NB4 (cell line): ENCODE measurements at regions not wholly inside any gene's neighbourhood (a gene's known extent, or its start where the extent isn't known, plus 50 kb on each side); places are given as distances from the start of the nearest gene placed in this dataset.

ENCODE experiments used
- POLR2A ChIP-seq: IDR thresholded peaks from 2 replicates; pipeline ENCODE4 v1.6.1; 2011; ENCODE audit warnings: mild to moderate bottlenecking; ENCODE audit not compliant: insufficient read length; ENCODE audit errors: extremely low read depth
- TF ChIP-seq, protein P1 (sequence below): IDR thresholded peaks from one replicate; pipeline ENCODE4 v1.5.1; 2012; ENCODE audit warnings: low read depth, low read length

DNA sequence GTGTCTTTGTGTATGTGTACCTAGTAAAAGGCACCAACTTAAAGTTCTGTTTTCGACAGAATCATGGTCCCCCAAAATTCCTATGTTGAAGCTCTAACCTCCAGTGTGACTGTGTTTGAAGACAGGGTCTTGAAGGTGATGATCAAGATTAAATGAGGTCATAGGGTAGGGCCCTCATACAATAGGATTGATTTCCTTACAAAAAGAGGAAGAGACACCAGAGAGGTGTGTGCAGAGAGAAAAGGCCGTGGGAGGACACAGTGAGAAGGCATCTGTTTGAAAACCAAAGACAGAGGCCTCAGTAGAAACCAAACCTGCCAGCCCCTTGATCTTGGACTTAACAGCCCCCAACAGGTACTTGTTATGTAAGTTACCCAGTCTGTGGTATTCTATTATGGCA, 52.0 kb upstream of the CORO2B start:
- TF ChIP-seq, protein P1, sequence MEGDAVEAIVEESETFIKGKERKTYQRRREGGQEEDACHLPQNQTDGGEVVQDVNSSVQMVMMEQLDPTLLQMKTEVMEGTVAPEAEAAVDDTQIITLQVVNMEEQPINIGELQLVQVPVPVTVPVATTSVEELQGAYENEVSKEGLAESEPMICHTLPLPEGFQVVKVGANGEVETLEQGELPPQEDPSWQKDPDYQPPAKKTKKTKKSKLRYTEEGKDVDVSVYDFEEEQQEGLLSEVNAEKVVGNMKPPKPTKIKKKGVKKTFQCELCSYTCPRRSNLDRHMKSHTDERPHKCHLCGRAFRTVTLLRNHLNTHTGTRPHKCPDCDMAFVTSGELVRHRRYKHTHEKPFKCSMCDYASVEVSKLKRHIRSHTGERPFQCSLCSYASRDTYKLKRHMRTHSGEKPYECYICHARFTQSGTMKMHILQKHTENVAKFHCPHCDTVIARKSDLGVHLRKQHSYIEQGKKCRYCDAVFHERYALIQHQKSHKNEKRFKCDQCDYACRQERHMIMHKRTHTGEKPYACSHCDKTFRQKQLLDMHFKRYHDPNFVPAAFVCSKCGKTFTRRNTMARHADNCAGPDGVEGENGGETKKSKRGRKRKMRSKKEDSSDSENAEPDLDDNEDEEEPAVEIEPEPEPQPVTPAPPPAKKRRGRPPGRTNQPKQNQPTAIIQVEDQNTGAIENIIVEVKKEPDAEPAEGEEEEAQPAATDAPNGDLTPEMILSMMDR, result no peak
- no peak for TF ChIP-seq POLR2A
